RWPE2 (cell line): ENCODE measurements at regions not wholly inside any gene's neighbourhood (a gene's known extent, or its start where the extent isn't known, plus 50 kb on each side); places are given as distances from the start of the nearest gene placed in this dataset.

Source experiments
- ATAC-seq: fragments of 200-7000 bp; cut with Tn5 transposase; 3 replicates; pipeline ENCODE4 v1.9.1; 2021; ENCODE audit warnings: low read depth
- DNase-seq: peaks from one replicate; pipeline ENCODE4 v3.0.0-alpha.2; 2020; ENCODE audit warnings: low spot score
- H3K27ac ChIP-seq: fragments of 450-650 bp; 2 replicates; pipeline ENCODE4 v1.5.1; 2017; ENCODE audit warnings: mild to moderate bottlenecking; ENCODE audit not compliant: poor library complexity, severe bottlenecking
- H3K27me3 ChIP-seq: fragments of 250-450 bp; sonication (Bioruptor Pico); 2 replicates; pipeline ENCODE4 v1.5.1; 2021; ENCODE audit warnings: mild to moderate bottlenecking, moderate library complexity; ENCODE audit not compliant: insufficient read depth, poor library complexity, severe bottlenecking
- H3K36me3 ChIP-seq: fragments of 250-450 bp; sonication (Bioruptor Pico); 2 replicates; pipeline ENCODE4 v1.5.1; 2020; ENCODE audit warnings: low read depth, mild to moderate bottlenecking, moderate library complexity
- H3K4me1 ChIP-seq: fragments of 250-450 bp; sonication (Bioruptor Pico); 2 replicates; pipeline ENCODE4 v1.5.1; 2021; ENCODE audit warnings: mild to moderate bottlenecking, moderate library complexity; ENCODE audit not compliant: insufficient read depth, poor library complexity, severe bottlenecking
- H3K4me3 ChIP-seq: fragments of 250-450 bp; sonication (Bioruptor Pico); 2 replicates; pipeline ENCODE4 v1.5.1; 2021; ENCODE audit warnings: mild to moderate bottlenecking, moderate library complexity; ENCODE audit not compliant: severe bottlenecking
- H3K9me3 ChIP-seq: fragments of 250-450 bp; sonication (Bioruptor Pico); 2 replicates; pipeline ENCODE4 v1.5.1; 2021; ENCODE audit warnings: mild to moderate bottlenecking, moderate library complexity; ENCODE audit not compliant: severe bottlenecking
- TF ChIP-seq, protein P1 (sequence below): fragments of 450-650 bp; IDR thresholded peaks from one replicate; pipeline ENCODE4 v1.5.1; 2017; ENCODE audit warnings: mild to moderate bottlenecking, moderate library complexity; ENCODE audit not compliant: poor library complexity, severe bottlenecking

DNA sequence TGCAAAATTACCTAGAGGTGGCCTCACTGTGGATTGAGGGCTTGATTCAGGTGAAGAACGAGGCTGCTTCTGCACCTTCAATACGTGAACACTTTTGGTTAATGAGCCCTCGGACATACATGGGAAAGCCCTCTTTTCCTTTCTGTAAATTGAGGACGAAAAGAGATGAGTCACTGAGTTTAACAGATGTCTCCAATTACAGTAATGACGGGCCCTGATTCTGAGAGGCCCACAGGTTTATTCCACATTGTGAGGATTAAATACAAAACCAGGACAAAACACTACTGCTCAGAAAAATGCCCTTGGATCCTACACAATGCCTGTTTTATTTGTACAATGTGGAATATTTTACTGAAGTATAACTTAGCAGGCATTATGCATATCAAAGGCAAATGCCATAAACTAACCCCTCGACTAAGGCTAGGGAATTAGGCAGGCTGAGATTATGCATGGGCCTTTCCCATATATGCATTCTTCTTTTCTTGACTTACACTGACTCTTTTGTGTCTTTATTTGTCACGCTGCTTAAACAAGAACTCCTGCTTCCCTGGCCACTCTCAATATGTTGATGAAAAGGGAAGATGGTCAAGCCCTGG, 819.9 kb downstream of the OLFM4 start:
- Histone ChIP-seq H3K27me3 (no peaks in the 10 kb centered on the region), H3K9me3 (no peaks in the 10 kb centered on the region), H3K36me3 (no peaks in the 10 kb centered on the region), H3K4me1 (no peaks in the 10 kb centered on the region), H3K27ac (no peak overlapping the region), H3K4me3 (no peak overlapping the region)
- TF ChIP-seq, protein P1, sequence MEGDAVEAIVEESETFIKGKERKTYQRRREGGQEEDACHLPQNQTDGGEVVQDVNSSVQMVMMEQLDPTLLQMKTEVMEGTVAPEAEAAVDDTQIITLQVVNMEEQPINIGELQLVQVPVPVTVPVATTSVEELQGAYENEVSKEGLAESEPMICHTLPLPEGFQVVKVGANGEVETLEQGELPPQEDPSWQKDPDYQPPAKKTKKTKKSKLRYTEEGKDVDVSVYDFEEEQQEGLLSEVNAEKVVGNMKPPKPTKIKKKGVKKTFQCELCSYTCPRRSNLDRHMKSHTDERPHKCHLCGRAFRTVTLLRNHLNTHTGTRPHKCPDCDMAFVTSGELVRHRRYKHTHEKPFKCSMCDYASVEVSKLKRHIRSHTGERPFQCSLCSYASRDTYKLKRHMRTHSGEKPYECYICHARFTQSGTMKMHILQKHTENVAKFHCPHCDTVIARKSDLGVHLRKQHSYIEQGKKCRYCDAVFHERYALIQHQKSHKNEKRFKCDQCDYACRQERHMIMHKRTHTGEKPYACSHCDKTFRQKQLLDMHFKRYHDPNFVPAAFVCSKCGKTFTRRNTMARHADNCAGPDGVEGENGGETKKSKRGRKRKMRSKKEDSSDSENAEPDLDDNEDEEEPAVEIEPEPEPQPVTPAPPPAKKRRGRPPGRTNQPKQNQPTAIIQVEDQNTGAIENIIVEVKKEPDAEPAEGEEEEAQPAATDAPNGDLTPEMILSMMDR: no peak
- ATAC-seq: no peak
- no peak for DNase-seq

DNA sequence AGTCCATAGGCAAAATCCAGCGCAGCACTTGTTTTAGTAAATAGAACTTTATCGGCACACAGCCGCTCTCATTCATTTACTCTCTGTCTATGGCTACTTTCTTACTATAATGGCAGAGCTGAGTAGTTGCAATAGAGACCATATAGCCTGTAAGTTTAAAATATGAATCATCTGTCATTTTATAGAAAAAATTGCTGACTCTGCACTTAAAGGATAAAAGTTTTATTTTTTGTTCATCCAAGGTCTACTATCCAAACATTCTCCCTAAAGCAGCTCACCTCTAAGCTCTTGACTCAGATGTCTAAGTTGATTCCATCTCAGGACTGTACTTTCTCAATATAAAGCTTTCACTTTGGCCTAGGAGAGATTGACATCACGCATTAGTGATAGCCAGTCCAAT, 825.7 kb downstream of the OLFM4 start:
- no peaks in the 10 kb centered on the region for H3K4me1 ChIP-seq
- TF ChIP-seq, protein P1: no peak
- no peaks in the 10 kb centered on the region for H3K9me3 ChIP-seq
- H3K36me3 ChIP-seq: no peaks in the 10 kb centered on the region
- H3K27me3 ChIP-seq: no peaks in the 10 kb centered on the region
- no peak overlapping the region for H3K27ac ChIP-seq
- DNase-seq: no peak
- H3K4me3 ChIP-seq: no peak overlapping the region
- ATAC-seq: no peak

DNA sequence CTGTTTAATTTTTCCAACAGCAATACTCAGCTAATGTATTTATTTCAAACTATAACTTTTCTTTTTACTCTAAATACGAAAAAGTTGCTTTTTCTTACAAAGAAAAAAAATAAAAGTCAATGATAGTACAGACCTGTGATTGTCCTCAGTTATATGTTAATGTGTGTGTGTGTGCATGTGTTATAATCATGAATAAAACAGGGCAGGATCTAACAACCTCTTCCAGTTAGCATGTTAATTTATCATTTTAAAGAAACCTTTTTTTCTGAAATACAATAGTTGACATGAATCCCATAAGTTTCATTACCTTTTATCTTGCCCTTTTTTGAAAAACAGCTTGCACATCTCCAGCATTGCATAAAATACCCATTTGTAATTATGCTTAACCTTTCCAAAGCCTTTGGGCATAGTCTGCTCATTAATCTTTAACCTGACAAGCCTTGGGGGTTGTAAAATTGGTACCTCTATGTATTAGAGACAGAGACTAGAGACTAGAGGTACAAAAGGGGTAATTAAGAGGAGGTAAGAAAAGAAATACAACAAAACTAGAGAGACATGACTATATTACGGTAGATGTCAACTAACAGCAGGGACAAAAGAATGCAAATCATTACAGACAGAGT, 828.1 kb downstream of the OLFM4 start:
- TF ChIP-seq, protein P1: no peak
- Histone ChIP-seq H3K4me1 (no peaks in the 10 kb centered on the region), H3K4me3 (no peak overlapping the region), H3K27ac (no peak overlapping the region), H3K36me3 (no peaks in the 10 kb centered on the region), H3K27me3 (no peaks in the 10 kb centered on the region), H3K9me3 (no peaks in the 10 kb centered on the region)
- ATAC-seq: no peak
- no peak for DNase-seq

DNA sequence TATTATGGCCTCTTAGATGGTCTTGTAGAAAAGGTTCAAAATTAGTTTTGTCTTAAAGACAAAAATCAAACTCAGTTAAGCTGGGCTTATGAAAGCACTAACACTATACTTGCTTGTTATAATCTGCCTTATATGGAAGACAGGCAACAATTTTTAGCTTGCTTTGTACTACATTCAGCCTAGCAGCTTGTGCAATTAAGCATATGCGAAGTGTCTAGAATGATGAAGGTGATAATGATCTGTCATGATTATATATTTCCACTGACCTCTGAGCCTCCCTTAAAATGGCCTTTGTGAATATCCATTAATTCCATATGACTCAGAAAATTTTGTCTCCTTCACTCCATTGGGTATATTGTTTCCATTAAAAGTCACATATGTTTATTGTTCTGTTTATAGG, 834.9 kb downstream of the OLFM4 start:
- Histone ChIP-seq H3K27me3 (no peaks in the 10 kb centered on the region), H3K36me3 (no peaks in the 10 kb centered on the region), H3K4me1 (no peaks in the 10 kb centered on the region), H3K4me3 (no peak overlapping the region), H3K27ac (no peak overlapping the region), H3K9me3 (no peaks in the 10 kb centered on the region)
- DNase-seq: no peak
- ATAC-seq: no peak
- TF ChIP-seq, protein P1: no peak

DNA sequence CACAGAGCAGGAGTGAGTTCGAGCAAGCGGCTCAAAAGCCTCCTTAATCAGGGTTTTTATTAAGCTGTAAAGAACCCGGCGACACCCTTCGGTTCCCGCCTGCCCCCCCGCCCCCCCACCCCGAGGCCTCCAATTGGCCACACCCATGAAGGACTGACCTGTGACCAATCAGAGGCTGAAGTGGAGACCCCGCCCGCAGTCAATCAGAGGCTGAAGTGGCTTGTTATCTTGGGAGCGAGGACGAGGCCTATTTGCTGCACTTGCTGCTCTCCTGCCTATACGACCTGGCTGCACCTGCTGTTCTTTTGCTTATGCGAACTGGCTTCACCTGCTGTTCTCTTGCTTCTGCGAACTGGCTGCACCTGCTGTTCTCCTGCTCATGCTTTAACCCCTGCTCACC, 844.9 kb downstream of the OLFM4 start:
- H3K27ac ChIP-seq: no peak overlapping the region
- no peak for ATAC-seq
- no peak overlapping the region for H3K4me3 ChIP-seq
- H3K36me3 ChIP-seq: no peaks in the 10 kb centered on the region
- no peaks in the 10 kb centered on the region for H3K4me1 ChIP-seq
- H3K27me3 ChIP-seq: peaks cover 3% of the 10 kb centered on the region
- TF ChIP-seq, protein P1: no peak
- DNase-seq: no peak
- no peaks in the 10 kb centered on the region for H3K9me3 ChIP-seq
